CD4-positive, alpha-beta T cell treated with Interleukin-21 for 1 hour (primary cell): ENCODE measurements at regions not wholly inside any gene's neighbourhood (a gene's known extent, or its start where the extent isn't known, plus 50 kb on each side); places are given as distances from the start of the nearest gene placed in this dataset.
"Not testable (repeated sequence)": the region's sequence is repeated elsewhere in the genome, so short reads cannot be mapped to it uniquely, and the experiment has no call there.

ENCODE experiments used
- DNase-seq: peaks from one replicate; pipeline ENCODE4 v3.0.0-alpha.2; 2020

GRCh38 chr1:234811824-234812223 lies 201.8 kb upstream of the IRF2BP2 start:
- DNase-seq, result not testable (repeated sequence)

GRCh38 chr1:234810726-234811125 lies 200.7 kb upstream of the IRF2BP2 start:
- DNase-seq, result not testable (repeated sequence)

- not testable (repeated sequence) for DNase-seq
Measured at GRCh38 chr1:234809854-234810245, 199.9 kb upstream of the IRF2BP2 start.

GRCh38 chr1:234808943-234809853 lies 199.2 kb upstream of the IRF2BP2 start:
- DNase-seq, result not testable (repeated sequence)

GRCh38 chr1:234808459-234808858 lies 198.5 kb upstream of the IRF2BP2 start:
- not testable (repeated sequence) for DNase-seq

GRCh38 chr1:234807705-234808104 lies 197.7 kb upstream of the IRF2BP2 start:
- DNase-seq, result not testable (repeated sequence)

- DNase-seq, result not testable (repeated sequence)
Measured at GRCh38 chr1:234802586-234802985, 192.6 kb upstream of the IRF2BP2 start.

- not testable (repeated sequence) for DNase-seq
Measured at GRCh38 chr1:234801636-234802035, 191.7 kb upstream of the IRF2BP2 start.

- DNase-seq, result not testable (repeated sequence)
Measured at GRCh38 chr1:234801147-234801546, 191.2 kb upstream of the IRF2BP2 start.

GRCh38 chr1:234800563-234800962 lies 190.6 kb upstream of the IRF2BP2 start:
- not testable (repeated sequence) for DNase-seq

DNA sequence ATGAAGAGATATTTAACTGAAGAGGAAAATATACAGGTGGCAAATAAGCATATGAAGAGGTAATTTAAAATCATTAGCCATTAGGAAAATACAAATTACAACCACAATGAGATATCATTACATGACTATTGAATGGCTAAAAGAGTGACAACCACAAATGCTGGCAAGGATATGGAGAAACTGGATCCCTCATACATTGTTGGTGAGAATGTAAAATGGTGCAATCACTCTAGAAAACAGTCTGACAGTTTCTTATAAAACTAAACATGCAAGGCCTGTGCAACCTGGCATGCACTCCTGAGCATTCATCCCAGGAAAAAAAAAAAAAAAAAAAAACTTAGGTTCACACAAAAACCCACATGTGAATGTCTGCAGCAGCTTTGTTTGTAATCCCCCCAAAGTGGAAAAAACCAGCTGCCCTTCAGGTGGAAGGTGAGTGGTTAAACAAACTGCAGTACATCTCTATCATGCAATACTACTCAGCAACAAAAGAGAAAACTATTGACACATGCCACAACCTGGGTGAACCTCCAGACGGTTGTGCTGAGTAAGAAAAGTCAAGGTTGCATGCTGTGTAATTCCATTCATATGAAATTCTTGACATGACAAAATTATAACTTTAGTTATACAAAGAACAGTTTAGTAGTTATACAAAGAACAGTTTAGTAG lies 189.2 kb upstream of the IRF2BP2 start:
- not testable (repeated sequence) for DNase-seq

DNA sequence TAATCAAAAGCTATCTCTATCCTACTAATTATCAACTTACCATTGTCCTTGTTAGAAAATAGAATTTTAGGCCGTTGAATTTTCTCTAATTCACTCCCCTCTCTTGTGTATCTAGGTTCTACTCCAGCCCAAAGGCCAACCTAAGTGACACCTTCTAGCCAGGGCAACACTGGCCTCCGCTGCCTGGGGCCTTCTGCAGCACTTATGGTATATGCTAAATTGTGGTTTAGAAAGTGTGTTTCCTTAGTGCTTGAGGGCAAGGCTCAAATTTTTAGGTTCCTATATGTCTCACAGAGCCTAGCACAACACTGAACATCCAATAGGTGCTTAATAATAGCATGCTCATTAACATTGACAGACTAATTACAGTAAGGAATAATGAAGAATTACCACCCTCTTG lies 187.2 kb upstream of the IRF2BP2 start:
- DNase-seq, result not testable (repeated sequence)

DNA sequence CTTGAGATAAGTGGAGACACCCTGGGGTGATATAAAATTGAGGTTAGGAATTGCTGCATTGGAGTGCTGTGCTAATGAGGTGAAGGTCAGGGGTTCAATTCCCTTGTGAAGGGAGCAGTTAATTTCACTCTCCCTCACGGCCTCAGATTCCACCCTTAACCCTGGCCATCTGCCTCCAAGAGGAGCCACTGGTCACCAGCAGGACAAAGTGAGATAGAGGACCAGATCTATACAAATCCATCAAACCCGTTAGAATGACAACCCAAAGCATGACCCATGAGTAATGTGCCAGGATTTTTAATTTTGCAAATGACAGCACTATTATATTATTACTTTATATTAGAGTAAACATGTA lies 186.4 kb upstream of the IRF2BP2 start:
- DNase-seq, result not testable (repeated sequence)

DNA sequence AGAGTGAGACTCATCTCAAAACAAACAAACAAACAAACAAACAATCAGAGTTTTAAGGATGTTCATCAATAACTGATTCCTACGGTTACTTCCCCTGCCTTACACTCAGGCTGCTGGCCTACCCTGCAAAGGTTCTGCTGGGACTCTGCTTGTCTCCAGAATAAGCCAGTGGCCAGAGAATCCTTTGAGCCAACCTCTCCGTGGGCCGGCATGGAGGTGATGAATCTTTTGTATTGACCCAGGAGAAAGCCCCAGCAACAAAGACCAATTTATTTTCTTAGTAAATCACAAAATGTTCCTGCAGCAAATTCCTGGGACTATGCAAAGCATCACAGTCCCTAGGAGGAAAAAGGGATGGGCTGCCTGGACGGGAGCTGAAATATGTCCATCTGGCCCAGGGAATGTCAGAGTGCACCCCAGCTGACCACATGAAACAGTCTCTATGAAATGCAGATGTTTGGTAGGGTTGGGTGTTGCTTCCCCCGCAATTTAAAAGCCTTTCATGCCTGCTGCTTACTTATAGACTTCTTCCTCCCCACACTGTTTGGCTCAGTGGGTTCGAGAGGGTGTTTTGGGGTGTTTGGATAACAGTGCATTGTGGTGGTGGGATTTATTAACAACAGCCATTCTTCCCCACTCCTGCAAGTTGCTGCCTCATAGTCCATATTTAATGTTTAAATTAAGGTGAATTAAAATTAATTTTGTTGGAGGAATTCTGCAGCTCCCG lies 185.9 kb upstream of the IRF2BP2 start:
- DNase-seq, result not testable (repeated sequence)

DNA sequence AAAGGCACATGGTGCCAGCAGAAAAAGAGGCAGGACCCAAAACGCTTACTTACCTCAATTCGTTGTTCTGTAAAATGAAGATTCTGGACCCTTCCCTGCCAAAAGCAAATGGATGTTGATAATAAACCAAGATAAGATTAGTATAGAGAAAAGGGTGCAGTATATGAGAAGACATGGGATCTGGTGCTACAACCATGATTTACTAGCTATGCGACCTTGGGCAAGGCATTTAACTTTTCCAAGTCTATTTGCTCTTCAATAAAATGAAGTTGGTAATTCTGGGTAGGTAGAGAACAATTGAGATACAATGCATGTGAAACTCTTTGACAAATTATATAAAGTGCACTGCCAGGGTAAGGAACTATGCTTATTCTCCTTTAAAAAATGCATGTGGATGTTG lies 185.0 kb upstream of the IRF2BP2 start:
- not testable (repeated sequence) for DNase-seq

DNA sequence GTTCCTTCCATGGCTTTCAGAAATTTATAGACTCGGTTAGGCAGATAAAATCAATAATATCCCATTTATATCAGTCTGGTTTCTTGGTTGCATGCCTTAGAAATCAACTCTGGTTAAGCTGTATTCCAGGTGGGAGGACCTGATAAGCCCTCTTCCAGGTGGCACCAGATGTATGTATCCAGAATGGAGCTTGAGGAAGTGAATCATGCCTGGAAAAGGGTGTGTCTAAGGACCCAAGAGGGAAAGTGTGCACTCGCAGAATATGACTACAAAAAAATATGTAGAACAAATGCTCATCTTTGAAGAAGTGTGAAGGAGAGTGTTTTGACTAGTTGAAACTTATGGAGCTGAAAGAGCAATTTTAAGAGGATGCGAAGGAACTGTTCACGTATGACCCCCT lies 184.5 kb upstream of the IRF2BP2 start:
- DNase-seq, result not testable (repeated sequence)

- DNase-seq, result not testable (repeated sequence)
Measured at GRCh38 chr1:234793924-234794323, 183.9 kb upstream of the IRF2BP2 start.

DNA sequence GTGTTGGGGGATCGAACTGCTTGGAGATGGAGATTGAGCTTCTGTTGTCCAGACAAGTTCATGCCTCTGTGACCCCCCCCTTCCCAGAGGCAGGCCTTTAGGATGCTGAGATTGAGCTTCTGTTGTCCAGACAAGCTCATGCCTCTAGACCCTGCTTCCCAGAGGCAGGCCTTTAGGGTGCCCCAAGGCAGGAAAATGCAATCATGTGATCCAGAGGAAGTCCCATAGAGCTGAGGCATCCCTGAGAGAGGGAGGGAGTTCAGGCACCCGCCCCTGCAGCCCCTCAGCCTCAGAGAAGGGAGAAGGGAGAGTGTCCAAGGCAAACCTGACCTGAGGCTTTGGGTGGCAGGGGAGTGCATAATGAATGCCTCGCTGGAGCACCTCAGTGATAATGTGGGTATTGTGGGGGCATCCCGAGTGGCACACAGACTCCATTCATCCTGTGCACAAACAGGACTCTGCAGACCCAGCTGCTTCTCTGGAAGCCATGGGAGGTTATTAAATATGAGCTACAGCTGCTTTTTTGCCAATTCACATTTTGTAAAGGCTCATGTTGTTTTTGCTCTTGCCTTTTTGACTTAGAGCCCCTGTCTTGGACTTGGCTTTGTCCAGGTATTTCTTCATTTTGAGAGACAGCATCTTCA lies 182.4 kb upstream of the IRF2BP2 start:
- DNase-seq, result not testable (repeated sequence)

GRCh38 chr1:234791615-234792014 lies 181.6 kb upstream of the IRF2BP2 start:
- DNase-seq, result not testable (repeated sequence)

DNA sequence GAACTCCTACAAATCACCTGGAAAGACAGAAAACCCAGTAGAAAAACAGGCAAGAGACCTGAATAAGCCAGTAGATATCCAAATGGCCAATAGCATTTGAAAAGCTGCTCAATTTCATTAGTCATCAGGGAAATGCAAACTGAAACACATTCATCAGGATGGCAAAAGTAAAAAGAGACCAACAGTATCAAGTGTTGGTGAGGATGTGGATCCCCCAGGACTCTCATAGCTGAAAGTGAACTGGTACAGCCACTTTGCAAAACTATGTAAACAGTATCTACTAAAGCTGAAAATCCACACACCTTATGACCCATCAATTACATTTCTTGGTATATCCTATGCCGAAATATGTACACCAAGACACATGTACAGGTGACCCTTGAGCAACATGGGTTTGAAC lies 180.4 kb upstream of the IRF2BP2 start:
- DNase-seq, result not testable (repeated sequence)

DNA sequence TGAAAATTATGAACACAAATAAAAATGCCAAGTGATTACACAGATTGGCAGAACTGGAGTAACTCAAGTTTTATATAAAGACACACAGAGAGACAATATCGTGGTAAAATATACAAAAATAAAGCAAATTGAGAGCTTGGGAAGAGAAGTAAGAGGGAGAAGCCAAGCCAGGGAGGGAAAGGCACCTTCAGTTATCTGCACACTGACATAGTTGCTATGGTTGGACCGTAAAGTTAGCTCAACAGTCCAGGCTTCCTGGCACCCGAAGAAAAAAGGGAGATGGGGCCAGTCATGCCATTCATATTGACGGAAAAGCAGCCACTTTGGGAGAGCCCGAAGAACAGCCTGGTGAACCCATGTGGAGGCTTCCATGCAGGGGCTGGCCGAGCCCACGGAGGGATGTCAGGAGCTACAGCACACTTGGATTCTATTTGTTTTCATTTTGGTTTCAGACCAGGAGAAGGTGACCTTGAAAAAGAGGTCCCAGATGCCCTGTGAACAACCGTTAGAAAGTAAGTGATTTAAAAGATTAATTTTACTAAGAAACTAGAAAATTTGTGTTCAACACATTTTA lies 177.1 kb upstream of the IRF2BP2 start:
- DNase-seq, result not testable (repeated sequence)

DNA sequence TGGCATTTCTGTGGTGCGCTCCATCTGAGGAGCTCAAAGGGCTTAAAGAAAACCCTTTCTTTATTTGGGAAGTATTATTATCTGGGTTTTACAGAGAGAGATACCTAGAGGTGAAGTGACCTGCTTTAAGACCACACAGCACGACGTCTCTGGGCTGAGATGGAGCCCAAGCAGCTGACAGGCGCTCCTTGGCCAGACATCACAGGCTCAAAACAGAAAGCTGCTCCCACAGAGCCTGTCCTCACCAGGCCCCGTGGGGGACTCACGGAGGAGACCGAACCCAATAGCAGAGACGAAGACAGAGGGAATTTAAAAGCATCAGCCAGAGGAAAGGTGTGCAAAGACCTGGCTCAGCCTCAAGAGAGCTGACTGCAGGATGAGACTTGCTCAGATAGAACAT lies 175.9 kb upstream of the IRF2BP2 start:
- not testable (repeated sequence) for DNase-seq
